LNCaP clone FGC (cell line): ENCODE measurements at regions not wholly inside any gene's neighbourhood (a gene's known extent, or its start where the extent isn't known, plus 50 kb on each side); places are given as distances from the start of the nearest gene placed in this dataset.

Source experiments
- DNase-seq: peaks from one replicate; pipeline ENCODE4 v3.0.0-alpha.2; 2011; ENCODE audit warnings: low read depth
- H3K4me3 ChIP-seq: 2 replicates; pipeline ENCODE4 v1.5.1; 2011; ENCODE audit warnings: mild to moderate bottlenecking, low read depth, low read length, control low read depth
- CTCF ChIP-seq: IDR thresholded peaks from 2 replicates; pipeline ENCODE4 v1.5.1; 2012; ENCODE audit warnings: mild to moderate bottlenecking; ENCODE audit not compliant: control insufficient read depth, insufficient read depth; ENCODE audit errors: extremely low read depth

GRCh38 chr4:175540732-175541131, 271.3 kb downstream of the GPM6A start:
- no peak for TF ChIP-seq CTCF
- DNase-seq: no peak
- H3K4me3 ChIP-seq: no peak overlapping the region

- no peak for DNase-seq
- no peak for TF ChIP-seq CTCF
- H3K4me3 ChIP-seq: no peak overlapping the region
Measured at GRCh38 chr4:175542786-175543185, 269.3 kb downstream of the GPM6A start.

GRCh38 chr4:175559126-175559525, 252.9 kb downstream of the GPM6A start:
- no peak overlapping the region for H3K4me3 ChIP-seq
- no peak for TF ChIP-seq CTCF
- no peak for DNase-seq

- no peak overlapping the region for H3K4me3 ChIP-seq
- TF ChIP-seq CTCF: no peak
- DNase-seq: no peak
Measured at GRCh38 chr4:175559526-175559925, 252.5 kb downstream of the GPM6A start.

GRCh38 chr4:175560604-175561003, 251.5 kb downstream of the GPM6A start:
- DNase-seq: peak; percentile 23
- H3K4me3 ChIP-seq: no peak overlapping the region
- TF ChIP-seq CTCF: peak; percentile 55

GRCh38 chr4:175561696-175562095, 250.4 kb downstream of the GPM6A start:
- no peak for TF ChIP-seq CTCF
- DNase-seq: no peak

GRCh38 chr4:175562111-175562510, 250.0 kb downstream of the GPM6A start:
- no peak for DNase-seq
- no peak for TF ChIP-seq CTCF
- H3K4me3 ChIP-seq: no peak overlapping the region

More at GRCh38 chr4:175561696-175562095, 250.4 kb downstream of the GPM6A start:
- no peak overlapping the region for H3K4me3 ChIP-seq
